GM21367 (cell line): ENCODE measurements at regions not wholly inside any gene's neighbourhood (a gene's known extent, or its start where the extent isn't known, plus 50 kb on each side); places are given as distances from the start of the nearest gene placed in this dataset.
"Not testable (repeated sequence)": the region's sequence is repeated elsewhere in the genome, so short reads cannot be mapped to it uniquely, and the experiment has no call there.

Source experiments
- ATAC-seq: cut with Tn5 transposase; IDR thresholded peaks from one replicate; pipeline ENCODE4 v1.9.1; 2021; ENCODE audit not compliant: unreplicated experiment

- ATAC-seq, result no peak
Observed at GRCh38 chr3:191518861-191519260, 57.9 kb downstream of the PYDC2 start.

GRCh38 chr3:191521055-191521454 is 60.1 kb downstream of the PYDC2 start:
- ATAC-seq, result no peak

- ATAC-seq, result no peak
Observed at GRCh38 chr3:191523148-191523547, 62.2 kb downstream of the PYDC2 start.

DNA sequence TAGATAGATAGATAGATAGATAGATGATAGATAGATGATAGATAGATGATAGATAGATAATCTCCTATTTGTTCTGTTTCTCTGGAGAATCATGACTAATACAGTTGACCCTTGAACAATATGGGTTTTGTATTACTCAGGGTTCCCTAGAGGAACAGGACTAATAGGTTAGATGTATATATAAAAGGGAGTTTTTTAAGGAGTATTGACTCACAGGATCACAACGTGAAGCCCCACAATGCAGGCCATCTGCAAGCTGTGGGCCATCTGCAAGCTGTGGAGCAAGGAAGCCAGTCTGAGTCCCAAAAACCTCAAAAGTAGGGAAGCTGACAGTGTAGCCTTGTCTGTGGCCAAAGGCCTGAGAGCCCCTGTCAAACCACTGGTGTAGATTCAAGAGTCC is 67.6 kb downstream of the PYDC2 start:
- no peak for ATAC-seq

- no peak for ATAC-seq
Observed at GRCh38 chr3:191529992-191530391, 69.0 kb downstream of the PYDC2 start.

GRCh38 chr3:191531434-191531972 is 70.5 kb downstream of the PYDC2 start:
- ATAC-seq, result no peak

GRCh38 chr3:191543018-191543417 is 82.1 kb downstream of the PYDC2 start:
- no peak for ATAC-seq

DNA sequence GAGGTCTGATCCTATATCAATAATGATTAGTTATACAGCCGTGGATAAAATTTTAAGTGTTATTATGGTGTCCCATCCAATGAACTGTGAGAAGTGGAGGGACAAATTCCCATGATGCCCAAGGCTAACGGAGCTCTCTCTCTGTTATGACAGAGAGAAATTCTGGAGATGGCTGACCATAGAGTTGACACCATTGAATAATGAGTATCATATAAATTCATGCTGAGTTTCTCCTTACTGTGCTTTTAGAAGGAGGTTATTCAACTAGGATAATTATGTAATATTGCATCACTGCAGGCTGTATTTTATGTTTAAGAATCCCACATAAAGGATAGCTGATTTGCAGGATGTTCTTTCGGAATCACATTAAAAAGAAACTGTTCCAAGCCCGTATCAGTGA is 82.9 kb downstream of the PYDC2 start:
- no peak for ATAC-seq

DNA sequence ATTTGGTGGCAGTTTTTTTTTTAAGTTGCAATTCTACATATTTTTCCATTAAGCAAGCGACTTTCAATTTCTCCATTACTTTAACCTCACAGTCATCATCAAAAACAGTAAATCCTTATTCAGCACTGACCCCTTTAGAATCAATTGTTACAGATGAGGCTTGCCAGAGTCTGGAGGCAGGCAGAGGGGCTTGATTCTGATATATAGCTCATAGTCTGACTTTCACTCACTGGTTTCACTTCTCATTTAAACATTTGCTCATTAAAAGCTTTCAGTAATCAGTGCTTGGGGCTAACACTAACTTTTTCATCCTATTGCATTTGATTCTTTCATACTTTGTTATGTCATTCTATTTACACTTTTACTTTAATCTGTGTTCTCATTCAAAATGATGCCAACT is 88.4 kb downstream of the PYDC2 start:
- ATAC-seq, result no peak

- no peak for ATAC-seq
Observed at GRCh38 chr3:191555037-191555436, 94.1 kb downstream of the PYDC2 start.

GRCh38 chr3:191557322-191557721 is 96.4 kb downstream of the PYDC2 start:
- no peak for ATAC-seq

DNA sequence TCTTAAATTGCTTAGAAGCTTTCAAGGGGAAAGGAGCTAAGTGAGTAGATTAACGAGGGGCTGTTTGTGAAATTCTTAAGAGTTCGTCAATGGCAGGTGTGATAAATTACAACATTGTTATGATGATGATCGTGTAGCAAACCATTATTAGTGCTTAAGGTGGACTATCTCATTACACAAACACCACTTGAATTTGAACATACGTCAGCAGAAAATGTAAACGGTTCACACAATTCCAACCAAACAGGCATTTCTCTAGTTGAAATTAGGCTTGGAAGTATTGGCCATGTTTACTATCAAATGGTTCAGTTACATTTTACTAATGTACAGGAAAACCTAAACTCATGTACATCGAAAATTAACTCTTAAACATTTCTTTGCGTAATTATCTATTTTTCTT is 102.8 kb downstream of the PYDC2 start:
- no peak for ATAC-seq

DNA sequence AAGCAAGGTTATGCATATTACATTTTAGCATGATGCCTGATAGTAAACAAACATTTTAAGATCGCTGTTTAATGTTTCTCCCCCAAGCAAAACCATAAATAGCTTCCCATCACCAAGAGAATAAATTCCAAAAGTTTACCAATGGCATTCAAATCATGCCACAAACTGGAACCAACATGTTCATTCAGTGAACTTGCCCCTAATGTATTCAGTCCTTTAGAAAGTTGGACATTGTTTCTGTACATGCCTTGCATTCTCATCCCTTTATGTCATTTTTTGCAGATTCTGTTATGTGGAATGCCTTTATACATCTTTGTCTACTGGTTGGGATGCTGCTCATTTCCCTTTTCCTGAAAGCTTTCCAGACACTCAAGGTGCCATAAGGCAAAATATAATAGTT is 105.5 kb downstream of the PYDC2 start:
- no peak for ATAC-seq

DNA sequence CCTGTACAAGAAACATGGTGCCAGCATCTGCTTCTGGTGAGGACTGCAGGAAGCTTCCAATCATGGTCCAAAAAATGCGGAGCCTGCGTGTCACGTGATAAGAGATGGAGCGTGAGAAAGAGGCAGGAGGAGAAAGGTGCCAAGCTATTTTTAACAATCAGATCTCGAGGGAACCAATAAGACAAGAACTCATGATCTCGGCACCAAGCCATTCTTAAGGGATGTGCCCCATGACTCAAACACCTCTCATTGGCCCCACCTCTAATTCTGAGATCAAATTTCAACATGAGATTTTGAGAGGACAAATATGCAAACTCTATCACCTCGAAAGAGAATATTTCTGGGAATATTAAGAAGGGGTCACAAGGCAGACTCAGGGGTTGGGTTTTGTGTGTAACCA is 107.2 kb downstream of the PYDC2 start:
- ATAC-seq, result no peak

GRCh38 chr3:191592105-191592504 is 131.1 kb downstream of the PYDC2 start:
- no peak for ATAC-seq

- ATAC-seq, result no peak
Observed at GRCh38 chr3:191593486-191593885, 132.5 kb downstream of the PYDC2 start.

GRCh38 chr3:191615511-191615910 is 154.5 kb downstream of the PYDC2 start:
- ATAC-seq, result not testable (repeated sequence)

DNA sequence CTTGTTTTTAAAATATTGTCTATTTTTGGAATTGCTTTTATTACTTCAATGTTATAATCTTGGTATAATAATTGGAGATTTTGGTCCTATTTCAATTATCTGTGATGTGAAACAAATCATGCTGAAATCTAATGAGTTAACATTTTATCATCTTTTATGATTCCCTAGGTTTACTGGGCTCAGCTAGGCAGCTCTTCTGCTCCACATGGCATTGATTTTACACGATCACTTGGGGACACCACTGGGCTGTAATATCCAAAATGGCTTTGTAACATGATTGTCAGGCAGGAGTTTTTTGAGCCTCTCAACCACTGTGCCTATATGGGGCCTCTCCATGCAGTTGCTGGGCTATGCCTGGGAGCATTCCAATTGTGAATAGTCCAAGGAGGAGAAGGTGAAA is 163.3 kb downstream of the PYDC2 start:
- ATAC-seq, result no peak

DNA sequence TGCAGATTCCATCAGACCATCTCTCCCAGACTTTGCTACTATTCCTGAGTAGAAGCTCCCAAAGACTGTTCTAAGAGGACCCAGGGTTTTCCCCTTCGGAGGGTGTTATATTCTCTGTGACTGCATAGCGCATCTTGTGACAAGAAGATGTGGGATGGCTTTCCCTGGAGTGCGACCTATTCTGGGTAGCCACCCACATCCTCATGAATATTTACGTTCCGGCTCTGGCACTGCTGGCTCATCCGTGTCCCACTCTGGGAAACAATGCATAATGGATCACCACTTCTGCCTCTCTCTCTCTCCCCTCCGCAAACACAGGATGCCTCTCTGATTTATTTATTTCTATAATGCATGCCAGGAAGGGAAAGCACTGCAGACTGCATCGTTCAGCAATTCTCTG is 166.1 kb downstream of the PYDC2 start:
- no peak for ATAC-seq

GRCh38 chr3:191628571-191628970 is 167.6 kb downstream of the PYDC2 start:
- no peak for ATAC-seq

DNA sequence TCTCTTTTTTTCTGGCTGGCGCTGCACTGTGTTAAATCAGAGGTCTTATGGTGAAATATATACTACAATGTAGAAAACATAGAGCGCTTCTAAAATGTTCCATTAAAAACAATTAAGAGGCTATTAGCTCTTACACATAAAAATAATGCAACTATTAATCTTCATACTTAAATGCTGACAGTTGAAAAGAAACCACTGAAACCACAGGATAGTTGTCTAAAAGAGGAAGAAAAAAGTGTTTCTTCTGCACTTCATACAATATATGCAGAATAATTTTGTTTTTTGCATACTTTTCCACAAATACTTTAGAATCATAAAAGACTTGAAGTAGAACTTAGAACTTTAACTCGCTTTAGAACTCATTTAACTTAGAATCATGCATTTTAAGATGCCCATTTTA is 170.5 kb downstream of the PYDC2 start:
- ATAC-seq, result no peak

- no peak for ATAC-seq
Observed at GRCh38 chr3:191634902-191635301, 173.9 kb downstream of the PYDC2 start.

DNA sequence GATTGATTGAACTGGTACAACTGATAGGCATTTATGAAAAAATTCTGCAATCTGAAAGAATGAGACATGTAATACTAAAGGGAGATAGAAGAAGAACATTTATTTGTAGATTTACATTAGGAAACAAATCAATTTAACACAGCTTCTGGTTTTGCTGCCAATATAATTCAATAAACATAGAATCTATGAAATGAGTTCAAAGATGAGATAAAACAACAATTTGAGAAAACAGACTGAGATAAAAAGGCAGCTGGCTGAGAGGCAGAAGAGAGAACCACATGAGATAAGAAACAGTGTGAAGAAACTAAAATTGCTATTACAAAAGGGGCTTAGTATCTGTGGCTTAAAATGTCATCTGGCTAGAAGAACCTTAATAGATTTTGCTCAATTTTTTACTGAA is 176.6 kb downstream of the PYDC2 start:
- no peak for ATAC-seq

DNA sequence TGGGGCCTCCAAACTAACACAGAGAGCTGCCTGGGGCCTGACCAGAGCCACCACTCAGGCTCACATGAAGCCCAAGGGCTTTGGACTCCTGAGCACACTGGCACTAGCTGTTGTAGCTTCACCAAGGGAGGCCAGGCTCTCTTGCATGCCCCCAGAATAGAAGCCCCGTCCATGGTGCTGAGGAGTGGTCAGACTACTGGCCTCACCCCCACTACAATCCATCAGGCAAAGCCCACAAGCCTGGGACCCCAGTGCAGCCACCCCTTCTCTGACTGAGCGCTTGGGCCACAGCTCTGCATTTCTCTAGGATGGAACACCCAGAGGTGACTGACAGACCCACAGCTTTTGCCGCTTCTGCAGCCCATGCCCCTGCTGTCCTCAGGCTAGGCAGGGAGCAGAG is 180.8 kb downstream of the PYDC2 start:
- ATAC-seq, result no peak
